Esophagus muscularis mucosa (tissue), 4 donors: ENCODE measurements at regions not wholly inside any gene's neighbourhood (a gene's known extent, or its start where the extent isn't known, plus 50 kb on each side); places are given as distances from the start of the nearest gene placed in this dataset.

Source experiments
- DNase-seq: peaks from one replicate; pipeline ENCODE4 v3.0.0-alpha.2; 2017; ENCODE audit errors: extremely low spot score
- H3K27ac ChIP-seq, 4 donors: fragments of 200-600 bp; sonication (generic); replicated peaks in 1 of 4; 1 replicate in 3 of 4; 2 replicates in 1 of 4; pipeline ENCODE4 v1.5.1; 2016 to 2019; ENCODE audit warnings: mild to moderate bottlenecking in 1 of 4
- H3K27me3 ChIP-seq, 4 donors: fragments of 200-600 bp; sonication (generic); one replicate each; pipeline versions ENCODE4 v1.5.1 to v1.6.0; 2016 to 2019
- H3K36me3 ChIP-seq, 4 donors: fragments of 200-600 bp; sonication (generic); one replicate each; pipeline ENCODE4 v1.5.1; 2016 to 2019
- H3K4me1 ChIP-seq, 4 donors: fragments of 200-600 bp; sonication (generic); one replicate each; pipeline ENCODE4 v1.5.1; 2016 to 2019
- H3K4me3 ChIP-seq, 4 donors: fragments of 200-600 bp; sonication (generic); 1 replicate in 2 of 4; 2 replicates in 2 of 4; pipeline ENCODE4 v1.5.1; 2016 to 2019; ENCODE audit warnings: mild to moderate bottlenecking in 4 of 4, moderate library complexity in 1 of 4
- H3K9me3 ChIP-seq, 4 donors: fragments of 200-600 bp; sonication (generic); 1 replicate in 3 of 4; 2 replicates in 1 of 4; pipeline ENCODE4 v1.5.1; 2016 to 2019
- EP300 ChIP-seq: sonication (generic); formaldehyde crosslinking; IDR thresholded peaks from one replicate; pipeline ENCODE4 v1.6.1; 2017; ENCODE audit warnings: antibody characterized with exemption
- POLR2A ChIP-seq: fragments of 450-650 bp; IDR thresholded peaks from one replicate; pipeline ENCODE4 v1.6.1; 2017; ENCODE audit warnings: antibody characterized with exemption, moderate library complexity, mild to moderate bottlenecking, low read depth
- POLR2AphosphoS5 ChIP-seq, 2 donors: sonication (generic); formaldehyde crosslinking; IDR thresholded peaks; one replicate each; pipeline ENCODE4 v1.6.1; 2017; ENCODE audit warnings: antibody characterized with exemption in 2 of 2
- WGBS: methylation state at CpG from one replicate; pipeline ENCODE4 v1.1.5; 2018; 5-methylcytosine and 5-hydroxymethylcytosine counted together
- intact Hi-C: fragments of 100-400 bp; cut with DNase I; formaldehyde crosslinking; loops from one replicate; pipeline ENCODE4 v1.15.1; 2023
- TF ChIP-seq, protein P1 (sequence below), 3 experiments: fragments of 200-600 bp in 2 of 3; fragments of 450-650 bp in 1 of 3; sonication (generic) in 2 of 3; IDR thresholded peaks; one replicate each; pipeline ENCODE4 v1.5.1; 2017 to 2019; ENCODE audit warnings: antibody characterized with exemption in 3 of 3, mild to moderate bottlenecking in 2 of 3, moderate library complexity in 1 of 3

DNA sequence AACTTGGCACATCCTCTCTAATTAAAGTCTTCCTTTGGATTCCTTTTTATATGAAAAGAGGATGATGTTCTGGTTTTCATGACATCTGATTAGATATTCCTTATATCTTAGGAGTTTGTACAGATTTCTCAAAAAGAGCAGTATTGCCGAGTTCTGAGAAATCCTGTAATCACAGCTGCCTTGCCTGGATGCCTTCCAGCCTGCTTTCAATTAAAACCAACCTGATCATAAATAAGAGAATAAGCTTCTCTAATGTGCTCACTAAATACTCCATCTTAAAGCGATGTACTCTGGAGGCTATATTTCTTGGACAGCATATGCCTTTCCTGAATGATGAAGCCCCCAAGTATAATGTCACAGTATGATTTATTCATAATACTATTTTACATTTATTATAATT is 1203.8 kb upstream of the PIK3C3 start:
- WGBS = 83% methylated on average over 2 of the region's 2 CpGs
- Histone ChIP-seq H3K9me3 (no peaks in the 10 kb centered on the region), H3K4me3 (no peak overlapping the region), H3K27me3 (no peaks in the 10 kb centered on the region), H3K4me1 (no peaks in the 10 kb centered on the region), H3K27ac (no peak overlapping the region), H3K36me3 (no peaks in the 10 kb centered on the region)
- intact Hi-C loops = no loop called here
- no peak for DNase-seq
- TF ChIP-seq EP300 (no peak), POLR2A (no peak), POLR2AphosphoS5 (IDR thresholded peaks at IDR 0.05) (no peak)
- TF ChIP-seq, protein P1, sequence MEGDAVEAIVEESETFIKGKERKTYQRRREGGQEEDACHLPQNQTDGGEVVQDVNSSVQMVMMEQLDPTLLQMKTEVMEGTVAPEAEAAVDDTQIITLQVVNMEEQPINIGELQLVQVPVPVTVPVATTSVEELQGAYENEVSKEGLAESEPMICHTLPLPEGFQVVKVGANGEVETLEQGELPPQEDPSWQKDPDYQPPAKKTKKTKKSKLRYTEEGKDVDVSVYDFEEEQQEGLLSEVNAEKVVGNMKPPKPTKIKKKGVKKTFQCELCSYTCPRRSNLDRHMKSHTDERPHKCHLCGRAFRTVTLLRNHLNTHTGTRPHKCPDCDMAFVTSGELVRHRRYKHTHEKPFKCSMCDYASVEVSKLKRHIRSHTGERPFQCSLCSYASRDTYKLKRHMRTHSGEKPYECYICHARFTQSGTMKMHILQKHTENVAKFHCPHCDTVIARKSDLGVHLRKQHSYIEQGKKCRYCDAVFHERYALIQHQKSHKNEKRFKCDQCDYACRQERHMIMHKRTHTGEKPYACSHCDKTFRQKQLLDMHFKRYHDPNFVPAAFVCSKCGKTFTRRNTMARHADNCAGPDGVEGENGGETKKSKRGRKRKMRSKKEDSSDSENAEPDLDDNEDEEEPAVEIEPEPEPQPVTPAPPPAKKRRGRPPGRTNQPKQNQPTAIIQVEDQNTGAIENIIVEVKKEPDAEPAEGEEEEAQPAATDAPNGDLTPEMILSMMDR (IDR thresholded peaks at IDR 0.05) = no peak

DNA sequence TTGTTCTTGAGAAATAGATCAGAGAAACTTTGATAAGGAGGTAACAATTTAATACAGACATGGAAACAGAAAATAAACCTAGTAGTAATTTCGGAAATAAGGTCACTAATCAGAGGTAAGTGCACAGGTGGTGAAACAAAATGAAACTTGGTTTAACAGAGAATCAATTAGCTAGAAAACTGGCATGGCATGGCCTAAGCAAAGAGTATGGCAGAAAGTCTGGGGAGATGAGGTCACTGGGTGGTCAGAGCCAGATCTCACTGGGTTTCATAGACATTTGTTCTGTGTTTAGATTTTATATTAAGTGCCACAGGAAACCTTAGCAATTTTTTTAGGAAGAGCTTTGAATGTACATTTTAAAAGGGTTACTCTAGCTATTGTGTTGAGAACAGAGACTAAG is 1216.0 kb upstream of the PIK3C3 start:
- Histone ChIP-seq H3K27me3 (no peaks in the 10 kb centered on the region), H3K9me3 (no peaks in the 10 kb centered on the region), H3K4me1 (no peaks in the 10 kb centered on the region), H3K4me3 (no peak overlapping the region), H3K36me3 (no peaks in the 10 kb centered on the region), H3K27ac (no peak overlapping the region)
- no peak for DNase-seq
- 81% methylated on average over 1 of the region's 1 CpG for WGBS
- intact Hi-C loops = no loop called here
- TF ChIP-seq POLR2AphosphoS5 (IDR thresholded peaks at IDR 0.05) = no peak
- no peak for TF ChIP-seq EP300
- TF ChIP-seq, protein P1 (IDR thresholded peaks at IDR 0.05) = no peak

DNA sequence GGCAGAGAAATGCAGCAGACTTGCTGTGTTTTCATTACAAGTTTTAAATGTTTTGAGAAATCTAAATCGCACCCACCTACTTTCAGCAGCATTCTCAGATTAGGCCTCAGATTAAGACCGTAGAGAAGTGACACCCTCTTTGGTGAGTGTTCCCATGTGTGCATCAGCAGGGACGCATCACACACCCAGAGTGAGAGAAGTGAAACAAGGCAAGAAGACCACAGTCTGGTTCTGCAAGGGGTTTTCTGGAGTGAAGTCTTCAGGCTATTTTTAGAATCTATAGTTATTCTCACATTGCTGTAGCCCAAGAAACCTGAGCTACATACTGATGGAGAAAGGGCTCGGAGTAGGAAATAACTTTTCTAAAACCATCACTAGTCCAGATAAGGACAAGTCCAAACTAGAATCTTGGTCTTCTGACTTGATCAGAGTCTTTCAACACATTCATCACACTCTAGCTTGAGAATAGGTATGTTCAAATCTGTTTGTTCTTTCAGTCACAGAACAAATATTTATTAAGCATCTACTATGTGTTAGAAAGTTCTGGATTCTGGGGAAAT is 1216.6 kb upstream of the PIK3C3 start:
- Histone ChIP-seq H3K27ac (no peak overlapping the region), H3K4me3 (no peak overlapping the region), H3K9me3 (no peaks in the 10 kb centered on the region), H3K27me3 (no peaks in the 10 kb centered on the region), H3K36me3 (no peaks in the 10 kb centered on the region), H3K4me1 (no peaks in the 10 kb centered on the region)
- 84% methylated on average over 4 of the region's 4 CpGs for WGBS
- intact Hi-C loops = no loop called here
- TF ChIP-seq POLR2AphosphoS5 (IDR thresholded peaks at IDR 0.05) = no peak
- TF ChIP-seq, protein P1 (IDR thresholded peaks at IDR 0.05) = no peak
- TF ChIP-seq POLR2A = no peak
- no peak for TF ChIP-seq EP300
- no peak for DNase-seq

DNA sequence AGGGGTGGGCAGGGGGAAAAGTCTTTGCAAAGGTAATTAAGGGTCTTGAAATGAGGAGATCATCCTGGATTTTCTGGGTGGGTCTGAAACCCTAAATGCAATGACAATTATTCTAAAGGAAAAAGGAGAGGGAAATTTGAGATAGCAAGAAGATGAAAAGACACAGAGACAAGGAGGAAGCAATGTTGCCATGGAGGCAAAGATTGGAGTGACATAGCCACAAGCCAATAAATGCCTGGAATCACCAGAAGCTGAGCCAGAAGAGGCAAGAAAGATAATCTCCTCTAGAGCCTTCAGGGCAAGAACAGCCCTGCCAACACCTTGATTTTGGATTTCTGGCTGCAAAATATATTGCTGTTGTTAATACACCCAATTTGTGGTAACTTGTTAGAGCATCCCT is 1246.3 kb upstream of the PIK3C3 start:
- no peaks in the 10 kb centered on the region for H3K36me3 ChIP-seq
- H3K4me1 ChIP-seq = no peaks in the 10 kb centered on the region
- H3K27me3 ChIP-seq = no peaks in the 10 kb centered on the region
- no peaks in the 10 kb centered on the region for H3K9me3 ChIP-seq
- DNase-seq = no peak
- H3K27ac ChIP-seq = no peak overlapping the region
- H3K4me3 ChIP-seq = no peak overlapping the region
- intact Hi-C loops = no loop called here
- no peak for TF ChIP-seq POLR2AphosphoS5 (IDR thresholded peaks at IDR 0.05)
- TF ChIP-seq POLR2A = no peak
- TF ChIP-seq, protein P1 (IDR thresholded peaks at IDR 0.05) = no peak
- no peak for TF ChIP-seq EP300

DNA sequence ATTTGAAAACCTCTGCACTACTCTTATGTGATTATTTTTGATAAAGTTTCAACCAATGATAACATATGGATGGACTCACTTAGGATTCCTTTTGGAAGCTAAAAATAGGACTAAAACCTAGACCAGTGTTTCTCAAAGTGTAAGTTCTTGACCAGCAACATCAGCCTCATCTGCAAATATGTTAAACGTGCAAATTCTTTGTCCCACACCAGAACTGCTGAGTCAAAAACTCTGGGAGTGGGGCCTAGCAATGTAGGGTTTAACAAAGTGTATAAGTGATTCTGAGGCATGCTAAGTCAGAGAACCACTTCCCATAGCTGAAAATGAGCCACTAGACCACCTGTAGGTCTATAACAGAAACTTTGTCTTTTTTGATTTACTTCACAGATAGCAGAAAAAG is 1247.2 kb upstream of the PIK3C3 start:
- Histone ChIP-seq H3K4me1 (no peaks in the 10 kb centered on the region), H3K27ac (no peak overlapping the region), H3K9me3 (no peaks in the 10 kb centered on the region), H3K27me3 (no peaks in the 10 kb centered on the region), H3K4me3 (no peak overlapping the region), H3K36me3 (no peaks in the 10 kb centered on the region)
- intact Hi-C loops = no loop called here
- TF ChIP-seq POLR2AphosphoS5 (IDR thresholded peaks at IDR 0.05) = no peak
- TF ChIP-seq POLR2A = no peak
- TF ChIP-seq, protein P1 (IDR thresholded peaks at IDR 0.05) = no peak
- TF ChIP-seq EP300 = no peak
- DNase-seq = no peak
- WGBS = 64% methylated on average over 1 of the region's 1 CpG
